ENCODE measurements at regions not wholly inside any gene's neighbourhood (a gene's known extent, or its start where the extent isn't known, plus 50 kb on each side); places are given as distances from the start of the nearest gene placed in this dataset.

- Histone ChIP-seq H3K9me3 (ENCODE audit: low read depth) (no peaks in the 10 kb centered on the region), H3K27ac (peak overlapping the region; percentile 72), H3F3A (ENCODE audit: low read depth) (peaks cover 17% of the 10 kb centered on the region), H4K20me1 (ENCODE audit: low read depth) (no peaks in the 10 kb centered on the region), H3K9ac (no peak overlapping the region), H3K4me1 (peaks cover 22% of the 10 kb centered on the region), H3K4me3 (peak overlapping the region; percentile 37), H3K4me2 (peak overlapping the region; percentile 76), H3K27me3 (no peaks in the 10 kb centered on the region), H2AFZ (replicated peaks) (peak overlapping the region; percentile 94), H3K79me2 (ENCODE audit: low read depth) (no peaks in the 10 kb centered on the region), H3K36me3 (no peaks in the 10 kb centered on the region)
- TF ChIP-seq EZH2phosphoT487 (IDR thresholded peaks at IDR 0.05): no peak
- Mint-ChIP-seq H3K36me3 (no peaks in the 10 kb centered on the region), H3K27ac (peak overlapping the region; percentile 83), H3K4me1 (peaks cover 27% of the 10 kb centered on the region), H3K4me3 (peak overlapping the region; percentile 71), H3K9me3 (no peaks in the 10 kb centered on the region), H3K27me3 (ENCODE audit: insufficient read depth, low read depth) (peaks cover 2% of the 10 kb centered on the region)
- peak; percentile 93 for DNase-seq (ENCODE audit: low spot score)
Observed at GRCh38 chr6:96391776-96392360, 129.7 kb upstream of the UFL1 start.

GRCh38 chr6:96394727-96395126 lies 126.9 kb upstream of the UFL1 start:
- no peaks in the 10 kb centered on the region for H3K9me3 ChIP-seq (ENCODE audit: low read depth)
- Mint-ChIP-seq H3K9me3 (no peaks in the 10 kb centered on the region), H3K4me3 (no peak overlapping the region), H3K27me3 (ENCODE audit: insufficient read depth, low read depth) (peaks cover 2% of the 10 kb centered on the region), H3K36me3 (no peaks in the 10 kb centered on the region), H3K27ac (no peak overlapping the region), H3K4me1 (peaks cover 27% of the 10 kb centered on the region)
- no peaks in the 10 kb centered on the region for H3K36me3 ChIP-seq
- peak; percentile 29 for DNase-seq (ENCODE audit: low spot score)
- peaks cover 22% of the 10 kb centered on the region for H3K4me1 ChIP-seq
- no peaks in the 10 kb centered on the region for H4K20me1 ChIP-seq (ENCODE audit: low read depth)
- H3K79me2 ChIP-seq (ENCODE audit: low read depth): no peaks in the 10 kb centered on the region
- peaks cover 17% of the 10 kb centered on the region for H3F3A ChIP-seq (ENCODE audit: low read depth)
- no peak overlapping the region for H3K4me3 ChIP-seq
- H3K9ac ChIP-seq: no peak overlapping the region
- no peak overlapping the region for H3K27ac ChIP-seq
- no peaks in the 10 kb centered on the region for H3K27me3 ChIP-seq
- no peak overlapping the region for H3K4me2 ChIP-seq
- no peak overlapping the region for H2AFZ ChIP-seq (replicated peaks)
- TF ChIP-seq EZH2 (IDR thresholded peaks at IDR 0.05): no peak
- TF ChIP-seq EZH2phosphoT487 (IDR thresholded peaks at IDR 0.05): no peak
- peak; percentile 48 for TF ChIP-seq CTCF (IDR thresholded peaks at IDR 0.05)

GRCh38 chr6:96410467-96410866 lies 111.1 kb upstream of the UFL1 start:
- no peaks in the 10 kb centered on the region for H3K4me1 ChIP-seq
- H3K27ac ChIP-seq: no peak overlapping the region
- TF ChIP-seq CTCF (IDR thresholded peaks at IDR 0.05) (no peak), EZH2phosphoT487 (IDR thresholded peaks at IDR 0.05) (no peak), EZH2 (IDR thresholded peaks at IDR 0.05) (no peak)
- H3K27me3 ChIP-seq: no peaks in the 10 kb centered on the region
- H3K36me3 ChIP-seq: no peaks in the 10 kb centered on the region
- no peak overlapping the region for H3K27ac Mint-ChIP-seq
- no peak overlapping the region for H3K4me3 ChIP-seq
- no peaks in the 10 kb centered on the region for H3K9me3 ChIP-seq (ENCODE audit: low read depth)
- H3K27me3 Mint-ChIP-seq (ENCODE audit: insufficient read depth, low read depth): no peaks in the 10 kb centered on the region
- no peaks in the 10 kb centered on the region for H3K79me2 ChIP-seq (ENCODE audit: low read depth)
- no peak overlapping the region for H3K9ac ChIP-seq
- no peaks in the 10 kb centered on the region for H3K36me3 Mint-ChIP-seq
- no peak for DNase-seq (ENCODE audit: low spot score)
- H2AFZ ChIP-seq (replicated peaks): no peak overlapping the region
- H3K4me2 ChIP-seq: no peak overlapping the region
- no peak overlapping the region for H3K4me3 Mint-ChIP-seq
- no peaks in the 10 kb centered on the region for H3F3A ChIP-seq (ENCODE audit: low read depth)
- H3K4me1 Mint-ChIP-seq: no peaks in the 10 kb centered on the region
- H3K9me3 Mint-ChIP-seq: no peaks in the 10 kb centered on the region
- no peaks in the 10 kb centered on the region for H4K20me1 ChIP-seq (ENCODE audit: low read depth)

GRCh38 chr6:96420294-96420693 lies 101.3 kb upstream of the UFL1 start:
- Histone ChIP-seq H3K27me3 (no peaks in the 10 kb centered on the region), H3K9me3 (ENCODE audit: low read depth) (no peaks in the 10 kb centered on the region), H3K4me3 (no peak overlapping the region), H3K79me2 (ENCODE audit: low read depth) (no peaks in the 10 kb centered on the region), H2AFZ (replicated peaks) (no peak overlapping the region), H3F3A (ENCODE audit: low read depth) (no peaks in the 10 kb centered on the region), H3K27ac (no peak overlapping the region), H3K4me1 (no peaks in the 10 kb centered on the region), H3K36me3 (no peaks in the 10 kb centered on the region), H3K4me2 (no peak overlapping the region), H3K9ac (no peak overlapping the region), H4K20me1 (ENCODE audit: low read depth) (no peaks in the 10 kb centered on the region)
- H3K4me1 Mint-ChIP-seq: peaks cover 4% of the 10 kb centered on the region
- no peak overlapping the region for H3K4me3 Mint-ChIP-seq
- peaks cover 2% of the 10 kb centered on the region for H3K27me3 Mint-ChIP-seq (ENCODE audit: insufficient read depth, low read depth)
- TF ChIP-seq EZH2 (IDR thresholded peaks at IDR 0.05) (no peak), CTCF (IDR thresholded peaks at IDR 0.05) (no peak), EZH2phosphoT487 (IDR thresholded peaks at IDR 0.05) (no peak)
- no peak for DNase-seq (ENCODE audit: low spot score)
- no peak overlapping the region for H3K27ac Mint-ChIP-seq
- no peaks in the 10 kb centered on the region for H3K36me3 Mint-ChIP-seq
- peaks cover 12% of the 10 kb centered on the region for H3K9me3 Mint-ChIP-seq

Measured in neural progenitor cell (in vitro differentiated cells).